Neural progenitor cell (in vitro differentiated cells): ENCODE measurements at regions not wholly inside any gene's neighbourhood (a gene's known extent, or its start where the extent isn't known, plus 50 kb on each side); places are given as distances from the start of the nearest gene placed in this dataset.
"Not testable (repeated sequence)": the region's sequence is repeated elsewhere in the genome, so short reads cannot be mapped to it uniquely, and the experiment has no call there.

Experiments used
- DNase-seq: peaks from one replicate; pipeline ENCODE4 v3.0.0-alpha.2; 2016; ENCODE audit warnings: low spot score
- H2AFZ ChIP-seq: fragments of 200-600 bp; sonication (generic); replicated peaks from 2 replicates; pipeline ENCODE4 v1.6.1; 2016; ENCODE audit warnings: antibody characterized with exemption
- H3F3A ChIP-seq: fragments of 200-600 bp; sonication (generic); 2 replicates; pipeline ENCODE4 v1.6.1; 2016; ENCODE audit warnings: antibody characterized with exemption, low read depth
- H3K27ac ChIP-seq: fragments of 200-600 bp; sonication (generic); 2 replicates; pipeline ENCODE4 v1.5.1; 2016; ENCODE audit warnings: mild to moderate bottlenecking
- H3K27me3 ChIP-seq: fragments of 200-600 bp; sonication (generic); 2 replicates; pipeline ENCODE4 v1.6.1; 2016; ENCODE audit warnings: mild to moderate bottlenecking, moderate library complexity
- H3K36me3 ChIP-seq: fragments of 200-600 bp; sonication (generic); 2 replicates; pipeline ENCODE4 v1.5.1; 2016
- H3K4me1 ChIP-seq: fragments of 200-600 bp; sonication (generic); 2 replicates; pipeline ENCODE4 v1.6.1; 2016; ENCODE audit warnings: mixed run types
- H3K4me2 ChIP-seq: fragments of 200-600 bp; sonication (generic); 2 replicates; pipeline ENCODE4 v1.6.1; 2016
- H3K4me3 ChIP-seq: fragments of 200-600 bp; sonication (generic); 2 replicates; pipeline ENCODE4 v1.5.1; 2016
- H3K79me2 ChIP-seq: fragments of 200-600 bp; sonication (generic); 2 replicates; pipeline ENCODE4 v1.6.1; 2016; ENCODE audit warnings: low read depth
- H3K9ac ChIP-seq: fragments of 200-600 bp; sonication (generic); 2 replicates; pipeline ENCODE4 v1.6.1; 2016
- H3K9me3 ChIP-seq: fragments of 200-600 bp; sonication (generic); 2 replicates; pipeline ENCODE4 v1.5.1; 2016; ENCODE audit warnings: low read depth
- H4K20me1 ChIP-seq: fragments of 200-600 bp; sonication (generic); 2 replicates; pipeline ENCODE4 v1.6.1; 2016; ENCODE audit warnings: low read depth
- H3K27ac Mint-ChIP-seq: 3 replicates; pipeline ENCODE4 v1.8.0; 2021; ENCODE audit warnings: mixed read lengths
- H3K27me3 Mint-ChIP-seq: 2 replicates; pipeline ENCODE4 v1.8.0; 2022; ENCODE audit warnings: low read depth, mild to moderate bottlenecking, inconsistent platforms, moderate library complexity, mixed read lengths; ENCODE audit not compliant: insufficient read depth
- H3K36me3 Mint-ChIP-seq: 3 replicates; pipeline ENCODE4 v1.8.0; 2021; ENCODE audit warnings: mixed read lengths
- H3K4me1 Mint-ChIP-seq: 3 replicates; pipeline ENCODE4 v1.8.0; 2021; ENCODE audit warnings: mixed read lengths
- H3K4me3 Mint-ChIP-seq: 3 replicates; pipeline ENCODE4 v1.8.0; 2021; ENCODE audit warnings: mild to moderate bottlenecking, moderate library complexity, mixed read lengths
- H3K9me3 Mint-ChIP-seq: 3 replicates; pipeline ENCODE4 v1.8.0; 2020; ENCODE audit warnings: mixed read lengths
- CTCF ChIP-seq: fragments of 200-600 bp; sonication (generic); IDR thresholded peaks from 2 replicates; pipeline ENCODE4 v1.5.1; 2017; ENCODE audit warnings: antibody characterized with exemption, mild to moderate bottlenecking
- EZH2 ChIP-seq: fragments of 200-600 bp; sonication (generic); IDR thresholded peaks from 2 replicates; pipeline ENCODE4 v1.6.1; 2017; ENCODE audit warnings: antibody characterized with exemption, mild to moderate bottlenecking, moderate library complexity
- EZH2phosphoT487 ChIP-seq: fragments of 200-600 bp; sonication (generic); IDR thresholded peaks from 2 replicates; pipeline ENCODE4 v1.6.1; 2017; ENCODE audit warnings: antibody characterized with exemption

- H3K4me1 ChIP-seq = peaks cover 25% of the 10 kb centered on the region
- peaks cover 27% of the 10 kb centered on the region for H3F3A ChIP-seq
- peaks cover 19% of the 10 kb centered on the region for H3K9me3 Mint-ChIP-seq
- H2AFZ ChIP-seq = no peak overlapping the region
- H3K9me3 ChIP-seq = no peaks in the 10 kb centered on the region
- peaks cover 14% of the 10 kb centered on the region for H3K4me1 Mint-ChIP-seq
- peak; percentile 56 for DNase-seq
- no peaks in the 10 kb centered on the region for H4K20me1 ChIP-seq
- no peaks in the 10 kb centered on the region for H3K27me3 ChIP-seq
- no peak overlapping the region for H3K9ac ChIP-seq
- H3K27me3 Mint-ChIP-seq = peaks cover 3% of the 10 kb centered on the region
- peak overlapping the region; percentile 75 for H3K27ac ChIP-seq
- H3K36me3 ChIP-seq = no peaks in the 10 kb centered on the region
- peak overlapping the region; percentile 60 for H3K4me2 ChIP-seq
- H3K79me2 ChIP-seq = no peaks in the 10 kb centered on the region
- no peak overlapping the region for H3K27ac Mint-ChIP-seq
- no peaks in the 10 kb centered on the region for H3K36me3 Mint-ChIP-seq
- TF ChIP-seq EZH2phosphoT487 (no peak), EZH2 (no peak), CTCF (no peak)
- H3K4me3 Mint-ChIP-seq = no peak overlapping the region
- H3K4me3 ChIP-seq = peak overlapping the region; percentile 15
These were observed 302.2 kb downstream of the BCOR start for GRCh38 chrX:39795605-39796004.

DNA sequence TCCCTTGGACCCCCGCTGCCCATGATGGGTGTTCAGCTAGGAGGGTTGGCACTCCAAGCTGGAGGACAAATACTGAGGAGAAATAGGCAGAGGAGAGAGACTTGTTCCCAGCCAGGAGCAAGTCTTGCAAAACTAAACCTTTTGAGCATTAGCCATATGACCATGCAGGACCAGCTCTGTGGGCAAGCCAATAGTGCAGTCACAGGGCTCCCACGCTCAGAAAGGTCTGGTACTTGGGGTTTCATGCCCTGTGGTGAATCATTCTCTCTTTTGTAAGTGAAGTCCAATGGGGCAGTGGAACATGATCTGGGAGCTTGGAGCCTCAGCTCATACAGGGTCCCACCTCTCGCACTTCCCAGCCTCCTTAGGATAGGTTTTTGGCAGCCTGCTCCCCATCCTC is 300.9 kb downstream of the BCOR start:
- no peak for TF ChIP-seq EZH2
- no peak for TF ChIP-seq EZH2phosphoT487
- TF ChIP-seq CTCF = no peak
- no peaks in the 10 kb centered on the region for H3K9me3 ChIP-seq
- no peak overlapping the region for H3K4me3 ChIP-seq
- H3K9me3 Mint-ChIP-seq = peaks cover 12% of the 10 kb centered on the region
- no peak overlapping the region for H2AFZ ChIP-seq
- peaks cover 27% of the 10 kb centered on the region for H3F3A ChIP-seq
- no peaks in the 10 kb centered on the region for H4K20me1 ChIP-seq
- H3K36me3 ChIP-seq = no peaks in the 10 kb centered on the region
- H3K79me2 ChIP-seq = no peaks in the 10 kb centered on the region
- H3K4me1 ChIP-seq = peaks cover 28% of the 10 kb centered on the region
- H3K27ac ChIP-seq = no peak overlapping the region
- H3K4me1 Mint-ChIP-seq = peaks cover 14% of the 10 kb centered on the region
- peaks cover 3% of the 10 kb centered on the region for H3K27me3 Mint-ChIP-seq
- H3K36me3 Mint-ChIP-seq = no peaks in the 10 kb centered on the region
- no peaks in the 10 kb centered on the region for H3K27me3 ChIP-seq
- no peak overlapping the region for H3K4me3 Mint-ChIP-seq
- no peak overlapping the region for H3K4me2 ChIP-seq
- H3K9ac ChIP-seq = no peak overlapping the region
- H3K27ac Mint-ChIP-seq = no peak overlapping the region
- DNase-seq = no peak

- H3K27me3 ChIP-seq, H3K27me3 Mint-ChIP-seq, H3K4me3 Mint-ChIP-seq, H3K9ac ChIP-seq, H3K9me3 Mint-ChIP-seq, H3K36me3 Mint-ChIP-seq, H4K20me1 ChIP-seq, H3K9me3 ChIP-seq, H2AFZ ChIP-seq, H3K79me2 ChIP-seq, H3K27ac ChIP-seq, H3K36me3 ChIP-seq, H3K4me2 ChIP-seq, DNase-seq, H3K4me3 ChIP-seq, H3K27ac Mint-ChIP-seq: not testable (repeated sequence)
- Histone ChIP-seq H3F3A (peaks cover 37% of the 10 kb centered on the region), H3K4me1 (peaks cover 41% of the 10 kb centered on the region)
- H3K4me1 Mint-ChIP-seq = peaks cover 23% of the 10 kb centered on the region
These were observed 299.3 kb downstream of the BCOR start for GRCh38 chrX:39798488-39798887.

DNA sequence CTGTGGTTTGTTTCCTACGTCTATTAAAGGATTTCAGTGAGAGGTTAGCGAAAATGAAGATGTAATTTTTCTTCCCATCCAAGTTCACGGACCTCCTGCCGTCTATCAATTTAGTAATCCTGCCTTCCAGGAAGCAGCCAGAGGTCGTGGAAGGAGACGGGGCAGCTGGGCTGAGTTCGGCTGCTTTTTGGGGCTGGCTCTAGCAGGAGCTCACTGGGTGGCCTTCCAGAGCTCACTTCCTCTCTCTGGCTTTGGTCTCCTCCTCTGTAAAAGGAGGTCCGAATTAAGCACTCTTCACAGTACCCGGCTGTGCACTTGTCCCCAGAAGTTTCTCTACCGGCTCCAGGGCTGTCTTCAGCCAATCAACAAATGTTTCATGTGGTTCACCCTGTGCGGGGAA is 295.4 kb downstream of the BCOR start:
- H3K9me3 Mint-ChIP-seq = peaks cover 18% of the 10 kb centered on the region
- Histone ChIP-seq H3K9ac (no peak overlapping the region), H3K4me2 (peak overlapping the region; percentile 3), H4K20me1 (no peaks in the 10 kb centered on the region), H3K36me3 (no peaks in the 10 kb centered on the region), H3K27ac (no peak overlapping the region), H3K4me3 (no peak overlapping the region), H3F3A (peaks cover 14% of the 10 kb centered on the region), H3K27me3 (no peaks in the 10 kb centered on the region), H3K9me3 (no peaks in the 10 kb centered on the region), H3K79me2 (no peaks in the 10 kb centered on the region), H3K4me1 (peaks cover 19% of the 10 kb centered on the region), H2AFZ (no peak overlapping the region)
- no peaks in the 10 kb centered on the region for H3K36me3 Mint-ChIP-seq
- H3K27me3 Mint-ChIP-seq = peaks cover 5% of the 10 kb centered on the region
- no peak for DNase-seq
- TF ChIP-seq CTCF (no peak), EZH2phosphoT487 (no peak), EZH2 (no peak)
- H3K4me1 Mint-ChIP-seq = peaks cover 9% of the 10 kb centered on the region
- H3K4me3 Mint-ChIP-seq = no peak overlapping the region
- no peak overlapping the region for H3K27ac Mint-ChIP-seq
